Ishikawa (cell line): ENCODE measurements at regions not wholly inside any gene's neighbourhood (a gene's known extent, or its start where the extent isn't known, plus 50 kb on each side); places are given as distances from the start of the nearest gene placed in this dataset.

Experiments
- CEBPB ChIP-seq: IDR thresholded peaks from 2 replicates; pipeline ENCODE4 v1.6.1; 2012
- CREB1 ChIP-seq: IDR thresholded peaks from 2 replicates; pipeline ENCODE4 v1.6.1; 2012; ENCODE audit warnings: low read depth
- EGR1 ChIP-seq: IDR thresholded peaks from 2 replicates; pipeline ENCODE4 v1.6.1; 2012
- EP300 ChIP-seq: IDR thresholded peaks from 2 replicates; pipeline ENCODE4 v1.6.1; 2012; ENCODE audit warnings: borderline replicate concordance
- FOXM1 ChIP-seq: IDR thresholded peaks from 2 replicates; pipeline ENCODE4 v1.6.1; 2012; ENCODE audit warnings: low read depth, borderline replicate concordance
- NFIC ChIP-seq: IDR thresholded peaks from 2 replicates; pipeline ENCODE4 v1.6.1; 2012
- RAD21 ChIP-seq: IDR thresholded peaks from 2 replicates; pipeline ENCODE4 v1.6.1; 2012; ENCODE audit warnings: low read depth
- TAF1 ChIP-seq: IDR thresholded peaks from 2 replicates; pipeline ENCODE4 v1.6.1; 2012; ENCODE audit warnings: low read depth, mild to moderate bottlenecking
- TCF12 ChIP-seq: IDR thresholded peaks from 2 replicates; pipeline ENCODE4 v1.6.1; 2012; ENCODE audit warnings: low read depth
- TEAD4 ChIP-seq: IDR thresholded peaks from 2 replicates; pipeline ENCODE4 v1.6.1; 2012
- YY1 ChIP-seq: IDR thresholded peaks from 2 replicates; pipeline ENCODE4 v1.6.1; 2012; ENCODE audit warnings: low read depth
- ZBTB7A ChIP-seq: IDR thresholded peaks from 2 replicates; pipeline ENCODE4 v1.6.1; 2012; ENCODE audit warnings: low read depth
- TF ChIP-seq, protein P1 (sequence below): IDR thresholded peaks from 2 replicates; pipeline ENCODE4 v1.6.1; 2012
- TF ChIP-seq, protein P2 (sequence below): IDR thresholded peaks from 2 replicates; pipeline ENCODE4 v1.6.1; 2012
- TF ChIP-seq, protein P3 (sequence below): IDR thresholded peaks from 2 replicates; pipeline ENCODE4 v1.6.1; 2012; ENCODE audit warnings: low read depth, mild to moderate bottlenecking

DNA sequence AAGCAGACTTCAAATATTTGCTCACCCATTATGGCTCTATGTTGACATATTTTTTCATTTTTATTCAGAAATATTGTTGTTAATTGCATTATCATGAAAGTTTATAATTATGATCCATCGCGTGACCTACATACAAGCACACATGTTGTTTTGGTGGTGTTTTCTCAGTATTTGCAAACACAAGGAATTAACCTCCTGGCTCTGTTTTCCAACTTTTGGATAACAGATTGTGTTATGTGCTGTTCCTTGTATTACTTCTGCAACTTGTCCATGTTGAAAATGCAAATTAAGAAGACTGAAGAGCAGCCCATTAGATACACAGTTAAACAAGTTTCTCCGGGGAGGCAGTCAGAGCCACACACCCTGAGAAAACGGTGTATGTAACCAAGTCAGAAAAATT lies 201.2 kb downstream of the SEC23A start:
- TF ChIP-seq, protein P1, sequence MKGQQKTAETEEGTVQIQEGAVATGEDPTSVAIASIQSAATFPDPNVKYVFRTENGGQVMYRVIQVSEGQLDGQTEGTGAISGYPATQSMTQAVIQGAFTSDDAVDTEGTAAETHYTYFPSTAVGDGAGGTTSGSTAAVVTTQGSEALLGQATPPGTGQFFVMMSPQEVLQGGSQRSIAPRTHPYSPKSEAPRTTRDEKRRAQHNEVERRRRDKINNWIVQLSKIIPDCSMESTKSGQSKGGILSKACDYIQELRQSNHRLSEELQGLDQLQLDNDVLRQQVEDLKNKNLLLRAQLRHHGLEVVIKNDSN: no peak
- no peak for TF ChIP-seq TCF12
- TF ChIP-seq CEBPB: no peak
- TF ChIP-seq EP300: no peak
- TF ChIP-seq, protein P2, sequence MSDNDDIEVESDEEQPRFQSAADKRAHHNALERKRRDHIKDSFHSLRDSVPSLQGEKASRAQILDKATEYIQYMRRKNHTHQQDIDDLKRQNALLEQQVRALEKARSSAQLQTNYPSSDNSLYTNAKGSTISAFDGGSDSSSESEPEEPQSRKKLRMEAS: no peak
- TF ChIP-seq EGR1: no peak
- TF ChIP-seq RAD21: no peak
- no peak for TF ChIP-seq FOXM1
- TF ChIP-seq YY1: no peak
- TF ChIP-seq TEAD4: no peak
- no peak for TF ChIP-seq TAF1

DNA sequence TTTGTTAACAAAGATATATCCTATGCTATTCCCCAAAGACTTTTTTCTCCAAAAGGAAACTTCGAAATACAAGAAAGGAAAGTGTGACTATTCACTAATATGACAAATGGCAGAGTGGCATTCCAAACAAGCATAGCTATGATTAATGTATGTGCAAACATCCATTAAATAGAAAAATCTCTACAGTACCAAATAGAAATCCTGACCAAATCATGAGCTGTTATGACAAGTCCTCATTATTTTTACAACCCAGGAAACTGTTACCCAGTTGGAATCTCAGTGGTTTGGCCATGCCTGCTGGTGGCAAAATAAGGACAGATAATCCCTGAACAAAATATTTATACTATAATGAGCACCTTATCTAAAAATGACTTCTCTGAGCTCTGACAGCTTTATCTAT lies 202.1 kb downstream of the SEC23A start:
- TF ChIP-seq, protein P1: no peak
- TF ChIP-seq, protein P2: no peak
- no peak for TF ChIP-seq ZBTB7A
- TF ChIP-seq RAD21: no peak
- TF ChIP-seq EP300: no peak
- TF ChIP-seq, protein P3, sequence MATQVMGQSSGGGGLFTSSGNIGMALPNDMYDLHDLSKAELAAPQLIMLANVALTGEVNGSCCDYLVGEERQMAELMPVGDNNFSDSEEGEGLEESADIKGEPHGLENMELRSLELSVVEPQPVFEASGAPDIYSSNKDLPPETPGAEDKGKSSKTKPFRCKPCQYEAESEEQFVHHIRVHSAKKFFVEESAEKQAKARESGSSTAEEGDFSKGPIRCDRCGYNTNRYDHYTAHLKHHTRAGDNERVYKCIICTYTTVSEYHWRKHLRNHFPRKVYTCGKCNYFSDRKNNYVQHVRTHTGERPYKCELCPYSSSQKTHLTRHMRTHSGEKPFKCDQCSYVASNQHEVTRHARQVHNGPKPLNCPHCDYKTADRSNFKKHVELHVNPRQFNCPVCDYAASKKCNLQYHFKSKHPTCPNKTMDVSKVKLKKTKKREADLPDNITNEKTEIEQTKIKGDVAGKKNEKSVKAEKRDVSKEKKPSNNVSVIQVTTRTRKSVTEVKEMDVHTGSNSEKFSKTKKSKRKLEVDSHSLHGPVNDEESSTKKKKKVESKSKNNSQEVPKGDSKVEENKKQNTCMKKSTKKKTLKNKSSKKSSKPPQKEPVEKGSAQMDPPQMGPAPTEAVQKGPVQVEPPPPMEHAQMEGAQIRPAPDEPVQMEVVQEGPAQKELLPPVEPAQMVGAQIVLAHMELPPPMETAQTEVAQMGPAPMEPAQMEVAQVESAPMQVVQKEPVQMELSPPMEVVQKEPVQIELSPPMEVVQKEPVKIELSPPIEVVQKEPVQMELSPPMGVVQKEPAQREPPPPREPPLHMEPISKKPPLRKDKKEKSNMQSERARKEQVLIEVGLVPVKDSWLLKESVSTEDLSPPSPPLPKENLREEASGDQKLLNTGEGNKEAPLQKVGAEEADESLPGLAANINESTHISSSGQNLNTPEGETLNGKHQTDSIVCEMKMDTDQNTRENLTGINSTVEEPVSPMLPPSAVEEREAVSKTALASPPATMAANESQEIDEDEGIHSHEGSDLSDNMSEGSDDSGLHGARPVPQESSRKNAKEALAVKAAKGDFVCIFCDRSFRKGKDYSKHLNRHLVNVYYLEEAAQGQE: no peak
- no peak for TF ChIP-seq FOXM1
- no peak for TF ChIP-seq NFIC
- no peak for TF ChIP-seq EGR1
- TF ChIP-seq YY1: no peak
- TF ChIP-seq TCF12: no peak
- TF ChIP-seq CEBPB: no peak
- no peak for TF ChIP-seq CREB1
- no peak for TF ChIP-seq TEAD4
- no peak for TF ChIP-seq TAF1

DNA sequence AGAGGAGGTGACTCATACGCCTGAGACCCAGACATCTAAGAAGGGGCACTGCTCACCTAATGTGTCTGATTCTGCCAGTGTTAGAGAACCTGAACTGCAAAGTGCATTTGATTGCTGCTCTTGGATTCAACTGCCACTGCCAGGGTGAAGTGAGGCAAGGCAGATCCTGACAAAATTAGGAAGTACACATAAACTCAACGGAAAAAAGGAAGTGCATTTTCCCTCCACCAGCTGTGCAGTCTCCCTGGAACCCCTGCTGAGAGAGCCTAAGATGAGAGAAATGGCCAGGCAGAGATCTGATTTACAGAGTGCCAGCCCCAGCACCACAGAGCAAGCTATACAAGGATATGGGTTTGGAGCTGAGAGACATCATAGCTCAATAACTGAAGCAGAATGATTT lies 215.3 kb downstream of the SEC23A start:
- TF ChIP-seq CEBPB (no peak), EGR1 (no peak), EP300 (no peak), NFIC (no peak), RAD21 (no peak), FOXM1 (no peak), ZBTB7A (no peak), TAF1 (no peak), CREB1 (no peak), TCF12 (no peak), YY1 (no peak)
- TF ChIP-seq, protein P2: no peak
- TF ChIP-seq, protein P1: no peak

DNA sequence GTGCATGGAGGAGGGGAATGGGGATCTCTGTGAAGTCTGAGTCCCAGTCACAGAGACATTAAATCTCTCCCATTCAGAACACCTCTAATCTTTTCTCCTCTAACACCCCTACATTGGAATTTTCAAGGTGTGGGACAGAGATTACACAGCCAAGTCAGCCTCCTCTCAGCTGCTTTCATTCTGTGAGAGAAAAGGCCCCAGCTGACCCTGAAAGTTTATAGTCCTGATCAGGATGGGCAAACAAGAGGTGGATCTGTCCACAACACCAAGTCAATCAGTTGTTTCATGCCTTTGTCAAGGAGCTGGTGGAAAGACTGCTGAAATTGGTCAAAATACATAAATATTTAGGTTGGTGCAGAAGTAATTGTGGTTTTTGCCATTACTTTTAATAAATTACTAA lies 218.9 kb downstream of the SEC23A start:
- TF ChIP-seq CEBPB: no peak
- no peak for TF ChIP-seq EGR1
- no peak for TF ChIP-seq TAF1
- TF ChIP-seq, protein P2: no peak
- TF ChIP-seq RAD21: no peak
- TF ChIP-seq YY1: no peak
- no peak for TF ChIP-seq TEAD4
- TF ChIP-seq CREB1: no peak
- no peak for TF ChIP-seq ZBTB7A
- TF ChIP-seq EP300: no peak
- TF ChIP-seq NFIC: no peak
- TF ChIP-seq, protein P3: no peak
- TF ChIP-seq, protein P1: no peak
- no peak for TF ChIP-seq FOXM1
- no peak for TF ChIP-seq TCF12

DNA sequence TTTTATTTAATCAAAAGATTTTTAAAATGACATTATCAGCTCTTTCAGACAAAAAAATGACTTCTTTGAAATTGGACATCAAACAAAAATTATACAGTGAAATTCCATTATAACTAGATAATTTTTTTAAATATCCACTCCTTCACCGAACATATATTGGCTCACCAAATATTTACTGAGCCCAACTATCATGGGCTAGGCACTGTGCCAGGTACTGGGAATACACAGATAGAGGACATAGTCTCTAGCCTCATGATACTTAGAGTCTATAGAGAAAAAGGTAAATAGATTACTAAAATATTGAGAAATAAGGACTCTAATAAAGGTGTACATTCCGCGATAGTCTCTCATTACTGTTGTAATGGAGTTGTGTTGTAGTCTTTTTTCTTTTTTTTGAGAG lies 219.9 kb downstream of the SEC23A start:
- TF ChIP-seq NFIC (no peak), CEBPB (no peak), ZBTB7A (no peak), RAD21 (no peak), EP300 (no peak), YY1 (no peak), FOXM1 (no peak), EGR1 (no peak), TEAD4 (no peak)
- TF ChIP-seq, protein P2: no peak
- TF ChIP-seq, protein P3: no peak
